OCI-LY3 (cell line): ENCODE measurements at regions not wholly inside any gene's neighbourhood (a gene's known extent, or its start where the extent isn't known, plus 50 kb on each side); places are given as distances from the start of the nearest gene placed in this dataset.

Experiments used
- CTCF ChIP-seq: fragments of 200-600, 300-600 bp; sonication (generic); IDR thresholded peaks from 2 replicates; pipeline ENCODE4 v1.5.1; 2014; ENCODE audit warnings: antibody characterized with exemption, low read length, low read depth
- EZH2phosphoT487 ChIP-seq: fragments of 200-600 bp; shearing (Covaris generic); IDR thresholded peaks from 2 replicates; pipeline ENCODE4 v1.6.1; 2018; ENCODE audit warnings: antibody characterized with exemption, mixed run types, low read depth

- TF ChIP-seq CTCF (peak; percentile 91), EZH2phosphoT487 (no peak)
Measured at GRCh38 chr12:13362260-13362841, 165.8 kb downstream of the EMP1 start.
